HCEC 1CT (cell line): ENCODE measurements at regions not wholly inside any gene's neighbourhood (a gene's known extent, or its start where the extent isn't known, plus 50 kb on each side); places are given as distances from the start of the nearest gene placed in this dataset.
A peak's percentile ranks its signal among the peaks of the same experiment; 100 is the strongest.

Experiments used
- DNase-seq: peaks from one replicate; pipeline ENCODE4 v3.0.0-alpha.2; 2017

GRCh38 chr20:62583424-62583920 is 58.8 kb upstream of the SLCO4A1 start:
- peak; percentile 25 for DNase-seq

- DNase-seq: no peak
These were observed 57.4 kb upstream of the SLCO4A1 start for GRCh38 chr20:62584671-62585460.

GRCh38 chr20:62585461-62585970 is 56.8 kb upstream of the SLCO4A1 start:
- DNase-seq: no peak

- no peak for DNase-seq
These were observed 55.5 kb upstream of the SLCO4A1 start for GRCh38 chr20:62586799-62587198.

- DNase-seq: no peak
These were observed 54.4 kb upstream of the SLCO4A1 start for GRCh38 chr20:62587757-62588402.

- peak; percentile 34 for DNase-seq
These were observed 53.7 kb upstream of the SLCO4A1 start for GRCh38 chr20:62588458-62589149.

- no peak for DNase-seq
These were observed 53.2 kb upstream of the SLCO4A1 start for GRCh38 chr20:62589150-62589498.

GRCh38 chr20:62589720-62590119 is 52.6 kb upstream of the SLCO4A1 start:
- no peak for DNase-seq

GRCh38 chr20:62590309-62591121 is 51.8 kb upstream of the SLCO4A1 start:
- peak; percentile 69 for DNase-seq

GRCh38 chr20:62591122-62591468 is 51.2 kb upstream of the SLCO4A1 start:
- no peak for DNase-seq

- no peak for DNase-seq
These were observed 50.7 kb upstream of the SLCO4A1 start for GRCh38 chr20:62591591-62591990.
